Neuronal stem cell (in vitro differentiated cells): ENCODE measurements at regions not wholly inside any gene's neighbourhood (a gene's known extent, or its start where the extent isn't known, plus 50 kb on each side); places are given as distances from the start of the nearest gene placed in this dataset.
"Not testable (repeated sequence)": the region's sequence is repeated elsewhere in the genome, so short reads cannot be mapped to it uniquely, and the experiment has no call there.

Source experiments
- DNase-seq: peaks from one replicate; pipeline ENCODE4 v3.0.0-alpha.2; 2013; ENCODE audit warnings: low spot score
- H2AFZ ChIP-seq: one replicate; pipeline ENCODE4 v1.6.1; 2013; ENCODE audit warnings: mild to moderate bottlenecking, low read length, inconsistent platforms
- H2AK5ac ChIP-seq: 2 replicates; pipeline ENCODE4 v1.6.1; 2013; ENCODE audit warnings: low read depth, mild to moderate bottlenecking, inconsistent platforms, low read length, moderate library complexity, mixed read lengths
- H2BK120ac ChIP-seq: 2 replicates; pipeline ENCODE4 v1.6.1; 2013; ENCODE audit warnings: low read depth, mild to moderate bottlenecking, inconsistent platforms, low read length, moderate library complexity, mixed read lengths
- H2BK12ac ChIP-seq: one replicate; pipeline ENCODE4 v1.6.1; 2013; ENCODE audit warnings: low read length, inconsistent platforms
- H2BK15ac ChIP-seq: 2 replicates; pipeline ENCODE4 v1.6.1; 2013; ENCODE audit warnings: mild to moderate bottlenecking, low read length, inconsistent platforms, mixed read lengths
- H2BK5ac ChIP-seq: one replicate; pipeline ENCODE4 v1.6.1; 2013; ENCODE audit warnings: inconsistent platforms, mild to moderate bottlenecking, low read length, moderate library complexity
- H3K14ac ChIP-seq: one replicate; pipeline ENCODE4 v1.6.1; 2013; ENCODE audit warnings: low read length, inconsistent platforms
- H3K18ac ChIP-seq: 2 replicates; pipeline ENCODE4 v1.6.1; 2013; ENCODE audit warnings: low read length, inconsistent platforms
- H3K23ac ChIP-seq: 2 replicates; pipeline ENCODE4 v1.6.1; 2013; ENCODE audit warnings: low read depth, mild to moderate bottlenecking, mixed read lengths, low read length, inconsistent platforms; ENCODE audit not compliant: poor library complexity
- H3K27ac ChIP-seq: replicated peaks from 3 replicates; pipeline ENCODE4 v1.5.1; 2013; ENCODE audit warnings: low read length, inconsistent platforms
- H3K27me3 ChIP-seq, 3 experiments: 2 replicates each; pipeline ENCODE4 v1.6.1; 2013; ENCODE audit warnings: low read length in 3 of 3, mild to moderate bottlenecking in 2 of 3, inconsistent platforms in 1 of 3, low read depth in 1 of 3, mixed read lengths in 1 of 3, moderate library complexity in 1 of 3; ENCODE audit not compliant: control insufficient read depth in 3 of 3, insufficient read depth in 3 of 3
- H3K36me3 ChIP-seq, 2 donors: replicated peaks in 1 of 2; 2 replicates each; pipeline ENCODE4 v1.6.1; 2013; ENCODE audit warnings: low read length in 2 of 2; ENCODE audit not compliant: control insufficient read depth in 2 of 2, insufficient read depth in 2 of 2
- H3K4ac ChIP-seq: 2 replicates; pipeline ENCODE4 v1.6.1; 2013; ENCODE audit warnings: inconsistent platforms, mild to moderate bottlenecking, low read length, moderate library complexity
- H3K4me1 ChIP-seq, 2 donors: 1 replicate in 1 of 2; 2 replicates in 1 of 2; pipeline ENCODE4 v1.6.1; 2013; ENCODE audit warnings: low read length in 2 of 2, low read depth in 1 of 2; ENCODE audit not compliant: control insufficient read depth in 2 of 2, insufficient read depth in 1 of 2
- H3K4me2 ChIP-seq: one replicate; pipeline ENCODE4 v1.6.1; 2013; ENCODE audit warnings: mild to moderate bottlenecking, low read length, inconsistent platforms; ENCODE audit not compliant: insufficient read depth, poor library complexity, severe bottlenecking
- H3K4me3 ChIP-seq, 2 donors: 2 replicates each; pipeline ENCODE4 v1.5.1; 2013; ENCODE audit warnings: low read length in 2 of 2, mild to moderate bottlenecking in 2 of 2, inconsistent platforms in 1 of 2, moderate library complexity in 1 of 2
- H3K79me1 ChIP-seq: one replicate; pipeline ENCODE4 v1.6.1; 2013; ENCODE audit warnings: low read depth, mild to moderate bottlenecking, inconsistent platforms, low read length, moderate library complexity
- H3K9ac ChIP-seq: one replicate; pipeline ENCODE4 v1.6.1; 2013; ENCODE audit warnings: mild to moderate bottlenecking, low read depth, low read length, inconsistent platforms; ENCODE audit not compliant: poor library complexity
- H3K9me3 ChIP-seq, 2 donors: replicated peaks in 1 of 2; 2 replicates each; pipeline versions ENCODE3 to v1.6.1; 2013; ENCODE audit warnings: low read length in 2 of 2, mild to moderate bottlenecking in 2 of 2, inconsistent platforms in 1 of 2, low read depth in 1 of 2, mixed read lengths in 1 of 2, moderate library complexity in 1 of 2; ENCODE audit not compliant: control insufficient read depth in 2 of 2, insufficient read depth in 1 of 2
- H4K8ac ChIP-seq: one replicate; pipeline ENCODE4 v1.6.1; 2013; ENCODE audit warnings: low read depth, mild to moderate bottlenecking, inconsistent platforms, low read length, moderate library complexity
- H4K91ac ChIP-seq: one replicate; pipeline ENCODE4 v1.6.1; 2013; ENCODE audit warnings: low read length, low read depth, mild to moderate bottlenecking, inconsistent platforms; ENCODE audit not compliant: poor library complexity
- WGBS, 2 donors: extraction: QIAGEN DNeasy Blood & Tissue Kit; methylation state at CpG; one replicate each; pipeline ENCODE4 v1.1.7; 2013; ENCODE audit warnings: missing lambda C conversion rate in 2 of 2, mixed read lengths in 1 of 2; ENCODE audit not compliant: insufficient read length in 2 of 2, insufficient replicate concordance in 1 of 2; ENCODE audit errors: extremely low coverage in 2 of 2; 5-methylcytosine and 5-hydroxymethylcytosine counted together

DNA sequence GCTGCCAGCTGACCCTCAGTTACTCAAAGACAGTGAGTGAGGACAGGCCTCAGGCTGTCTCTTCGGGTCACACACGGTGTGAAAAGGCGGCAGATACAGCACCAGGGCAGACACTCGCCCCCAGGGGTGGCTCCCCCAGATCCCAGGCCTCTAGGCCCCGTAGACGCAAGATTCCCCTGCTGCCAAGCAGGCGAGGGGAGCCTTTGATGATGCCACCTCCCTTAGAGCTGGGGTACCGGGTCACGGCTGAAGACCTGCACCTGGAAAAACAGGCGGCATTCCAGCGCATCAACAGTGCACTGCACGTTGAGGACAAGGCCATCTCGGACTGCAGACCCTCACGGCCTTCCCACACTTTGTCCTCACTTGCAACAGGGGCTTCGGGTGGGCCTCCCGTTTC lies 147.5 kb upstream of the C1QTNF3 start:
- H2AK5ac ChIP-seq, H2BK5ac ChIP-seq: not testable (repeated sequence)

DNA sequence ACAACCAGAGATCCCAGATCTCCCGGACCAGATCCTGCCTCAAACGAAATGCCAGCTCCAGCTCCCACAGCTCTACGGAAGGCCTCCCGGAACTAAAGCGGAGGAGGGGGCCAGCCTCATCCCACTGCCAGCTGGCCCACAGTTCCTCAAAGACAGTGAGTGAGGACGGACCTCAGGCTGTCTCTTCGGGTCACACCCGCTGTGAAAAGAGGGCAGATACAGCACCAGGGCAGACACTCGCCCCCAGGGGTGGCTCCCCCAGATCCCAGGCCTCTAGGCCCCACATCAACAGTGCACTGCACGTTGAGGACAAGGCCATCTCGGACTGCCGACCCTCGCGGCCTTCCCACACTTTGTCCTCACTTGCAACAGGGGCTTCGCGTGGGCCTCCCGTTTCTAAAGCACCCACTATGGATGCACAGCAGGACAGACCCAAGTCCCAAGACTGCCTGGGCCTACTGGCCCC lies 148.3 kb upstream of the C1QTNF3 start:
- Histone ChIP-seq H4K8ac (peak overlapping the region; percentile 19), H3K4me1 (peaks cover 8 to 18% of the 10 kb centered on the region in 2 donors), H3K36me3 (peaks cover 2 to 27% of the 10 kb centered on the region in 2 donors), H2BK120ac (peak overlapping the region; percentile 64), H2BK5ac (peak overlapping the region; percentile 93), H2AK5ac (peak overlapping the region; percentile 96), H3K18ac (peak overlapping the region; percentile 33), H3K23ac (peak overlapping the region; percentile 62), H3K14ac (peak overlapping the region; percentile 42)
- not testable (repeated sequence) for H2BK12ac ChIP-seq, H3K9ac ChIP-seq, DNase-seq, H3K4me3 ChIP-seq, H3K27me3 ChIP-seq, H3K4me2 ChIP-seq, H3K27ac ChIP-seq, H3K79me1 ChIP-seq, H2BK15ac ChIP-seq, H3K4ac ChIP-seq, H3K9me3 ChIP-seq, H4K91ac ChIP-seq, H2AFZ ChIP-seq
- no CpG with 5 or more reads among the region's 17 CpGs for whole genome bisulfite sequencing, 2 donors

More for the DNA sequence above, 147.5 kb upstream of the C1QTNF3 start:
- H3K4me3 ChIP-seq, H3K18ac ChIP-seq, H3K4me2 ChIP-seq, H3K14ac ChIP-seq, H2BK12ac ChIP-seq, H2BK120ac ChIP-seq, H2BK15ac ChIP-seq, H3K4ac ChIP-seq, H3K9me3 ChIP-seq, H3K27ac ChIP-seq, H4K91ac ChIP-seq, H3K23ac ChIP-seq, H3K79me1 ChIP-seq, H3K27me3 ChIP-seq, H2AFZ ChIP-seq, H3K9ac ChIP-seq, H4K8ac ChIP-seq, DNase-seq: not testable (repeated sequence)
- no CpG with 5 or more reads among the region's 16 CpGs for WGBS, 2 donors
- Histone ChIP-seq H3K4me1 (peaks cover 8 to 18% of the 10 kb centered on the region in 2 donors), H3K36me3 (peaks cover 2 to 26% of the 10 kb centered on the region in 2 donors)

DNA sequence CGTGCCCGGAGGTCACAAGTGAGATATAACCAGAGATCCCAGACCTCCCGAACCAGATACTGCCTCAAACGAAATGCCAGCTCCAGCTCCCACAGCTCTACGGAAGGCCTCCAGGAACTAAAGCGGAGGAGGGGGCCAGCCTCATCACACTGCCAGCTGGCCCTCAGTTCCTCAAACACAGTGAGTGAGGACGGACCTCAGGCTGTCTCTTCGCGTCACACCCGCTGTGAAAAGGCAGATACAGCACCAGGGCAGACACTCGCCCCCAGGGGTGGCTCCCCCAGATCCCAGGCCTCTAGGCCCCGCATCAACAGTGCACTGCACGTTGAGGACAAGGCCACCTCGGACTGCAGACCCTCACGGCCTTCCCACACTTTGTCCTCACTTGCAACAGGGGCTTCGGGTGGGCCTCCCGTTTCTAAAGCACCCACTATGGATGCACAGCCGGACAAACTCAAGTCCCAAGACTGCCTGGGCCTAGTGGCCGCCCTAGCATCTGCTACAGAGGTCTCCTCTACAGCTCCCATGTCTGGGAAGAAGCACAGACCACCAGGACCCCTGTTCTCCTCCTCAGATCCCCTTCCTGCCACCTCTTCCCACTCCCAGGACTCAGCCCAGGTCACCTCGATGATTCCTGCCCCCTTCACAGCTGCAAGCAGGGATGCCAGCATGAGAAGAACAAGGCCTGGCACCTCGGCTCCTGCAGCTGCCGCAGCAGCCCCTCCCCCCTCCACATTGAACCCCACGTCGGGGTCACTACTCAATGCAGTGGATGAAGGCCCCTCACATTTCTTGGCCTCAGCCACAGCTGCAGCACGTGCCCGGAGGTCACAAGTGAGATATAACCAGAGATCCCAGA lies 149.3 kb upstream of the C1QTNF3 start:
- not testable (repeated sequence) for H3K27ac ChIP-seq, H3K9me3 ChIP-seq, H3K4me3 ChIP-seq, H4K8ac ChIP-seq, H2BK12ac ChIP-seq, DNase-seq, H2AFZ ChIP-seq, H4K91ac ChIP-seq, H2BK5ac ChIP-seq, H3K27me3 ChIP-seq, H3K79me1 ChIP-seq, H2BK120ac ChIP-seq, H3K4ac ChIP-seq, H3K4me2 ChIP-seq
- no CpG with 5 or more reads among the region's 26 CpGs for WGBS, 2 donors
- peaks cover 2 to 30% of the 10 kb centered on the region in 2 donors for H3K36me3 ChIP-seq
- H3K23ac ChIP-seq = peak overlapping the region; percentile 3
- H2AK5ac ChIP-seq = peak overlapping the region; percentile 85
- peak overlapping the region; percentile 4 for H2BK15ac ChIP-seq
- peaks cover 8 to 18% of the 10 kb centered on the region in 2 donors for H3K4me1 ChIP-seq
- peak overlapping the region; percentile 58 for H3K14ac ChIP-seq
- H3K18ac ChIP-seq = peak overlapping the region; percentile 36
- H3K9ac ChIP-seq = peak overlapping the region; percentile 71

DNA sequence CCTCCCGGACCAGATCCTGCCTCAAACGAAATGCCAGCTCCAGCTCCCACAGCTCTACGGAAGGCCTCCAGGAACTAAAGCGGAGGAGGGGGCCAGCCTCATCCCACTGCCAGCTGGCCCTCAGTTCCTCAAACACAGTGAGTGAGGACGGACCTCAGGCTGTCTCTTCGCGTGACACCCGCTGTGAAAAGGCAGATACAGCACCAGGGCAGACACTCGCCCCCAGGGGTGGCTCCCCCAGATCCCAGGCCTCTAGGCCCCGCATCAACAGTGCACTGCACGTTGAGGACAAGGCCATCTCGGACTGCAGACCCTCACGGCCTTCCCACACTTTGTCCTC lies 149.9 kb upstream of the C1QTNF3 start:
- H3K14ac ChIP-seq, H4K91ac ChIP-seq, H2AFZ ChIP-seq, H3K4ac ChIP-seq, H3K9ac ChIP-seq, H2BK15ac ChIP-seq, H2BK5ac ChIP-seq, H4K8ac ChIP-seq, H3K4me3 ChIP-seq, H2BK120ac ChIP-seq, DNase-seq, H3K4me2 ChIP-seq, H2BK12ac ChIP-seq, H3K27ac ChIP-seq, H3K23ac ChIP-seq, H3K9me3 ChIP-seq, H3K27me3 ChIP-seq, H3K79me1 ChIP-seq: not testable (repeated sequence)
- H3K4me1 ChIP-seq = peaks cover 8 to 18% of the 10 kb centered on the region in 2 donors
- no CpG with 5 or more reads among the region's 13 CpGs for WGBS, 2 donors
- H2AK5ac ChIP-seq = peak overlapping the region; percentile 52
- peaks cover 2 to 29% of the 10 kb centered on the region in 2 donors for H3K36me3 ChIP-seq
- peak overlapping the region; percentile 73 for H3K18ac ChIP-seq
